Endothelial cell of umbilical vein (primary cell): ENCODE measurements at regions not wholly inside any gene's neighbourhood (a gene's known extent, or its start where the extent isn't known, plus 50 kb on each side); places are given as distances from the start of the nearest gene placed in this dataset.

ENCODE experiments used
- BruUV-seq: library from RNA; stranded (reverse); fragments of 400-500 nt; replicated peaks from 2 replicates; lab custom pipeline; 2021; lab: Mats Ljungman, UMichigan
- CTCF ChIA-PET: fragments of 300-600, 350-600 bp; sonication (Branson Sonifier 250); formaldehyde crosslinking; loops from one replicate; lab custom pipeline; 2021; ENCODE audit warnings: antibody characterized with exemption, inconsistent platforms; lab: Charles Lee
- POLR2A ChIA-PET: fragments of 300-600, 350-600 bp; sonication (Branson Sonifier 250); formaldehyde crosslinking; loops from one replicate; lab custom pipeline; 2021; ENCODE audit warnings: antibody characterized with exemption, inconsistent platforms; lab: Charles Lee
- DNase-seq: peaks from one replicate; pipeline ENCODE4 v3.0.0-alpha.2; 2011; ENCODE audit warnings: low read depth, low spot score
- FAIRE-seq: peaks from 2 replicates; lab custom pipeline; 2011; peaks lifted over from hg19 to GRCh38; lab: Jason Lieb, UNC
- H2AFZ ChIP-seq: 2 replicates; pipeline ENCODE4 v1.6.0; 2012; ENCODE audit warnings: low read depth, low read length, control low read depth, inconsistent platforms
- H3K27ac ChIP-seq: 2 replicates; pipeline ENCODE4 v1.5.1; 2011; ENCODE audit warnings: low read depth, mild to moderate bottlenecking, control low read depth, low read length, moderate library complexity; ENCODE audit not compliant: insufficient read depth
- H3K27me3 ChIP-seq, 2 experiments: 2 replicates each; pipeline versions ENCODE4 v1.6.0 to v1.6.1; 2011; ENCODE audit warnings: low read length in 2 of 2, mixed read lengths in 1 of 2; ENCODE audit not compliant: control insufficient read depth in 2 of 2, insufficient read depth in 2 of 2
- H3K36me3 ChIP-seq, 2 experiments: 2 replicates in 1 of 2; 3 replicates in 1 of 2; pipeline ENCODE4 v1.5.1; 2011; ENCODE audit warnings: low read length in 2 of 2, mild to moderate bottlenecking in 1 of 2, moderate library complexity in 1 of 2; ENCODE audit not compliant: control insufficient read depth in 2 of 2, insufficient read depth in 2 of 2; ENCODE audit errors: extremely low read depth in 1 of 2
- H3K4me1 ChIP-seq: 3 replicates; pipeline ENCODE4 v1.5.1; 2011; ENCODE audit warnings: mild to moderate bottlenecking, low read length; ENCODE audit not compliant: control insufficient read depth, insufficient read depth; ENCODE audit errors: extremely low read depth
- H3K4me2 ChIP-seq: 2 replicates; pipeline ENCODE4 v1.6.1; 2011; ENCODE audit warnings: low read length, control low read depth, mixed read lengths; ENCODE audit not compliant: insufficient read depth
- H3K4me3 ChIP-seq, 3 experiments: fragments of 200-600 bp in 1 of 3; sonication (generic), shearing (Covaris generic) in 1 of 3; replicated peaks in 1 of 3; 2 replicates each; pipeline ENCODE4 v1.5.1; 2011 to 2016; ENCODE audit warnings: control low read depth in 3 of 3, low read length in 3 of 3, mild to moderate bottlenecking in 2 of 3, inconsistent platforms in 1 of 3, low read depth in 1 of 3, moderate library complexity in 1 of 3; ENCODE audit not compliant: insufficient read depth in 1 of 3
- H3K79me2 ChIP-seq: 2 replicates; pipeline ENCODE4 v1.6.0; 2012; ENCODE audit warnings: low read length, inconsistent platforms; ENCODE audit not compliant: control insufficient read depth, insufficient read depth
- H3K9ac ChIP-seq: replicated peaks from 2 replicates; pipeline ENCODE3; 2011; ENCODE audit warnings: low read length, control low read depth; ENCODE audit not compliant: insufficient read depth; ENCODE audit errors: extremely low read depth
- H3K9me1 ChIP-seq: replicated peaks from 3 replicates; pipeline ENCODE4 v1.6.0; 2011; ENCODE audit warnings: mild to moderate bottlenecking, low read length; ENCODE audit not compliant: control insufficient read depth, insufficient read depth; ENCODE audit errors: extremely low read depth
- H3K9me3 ChIP-seq: replicated peaks from 2 replicates; pipeline ENCODE4 v1.5.1; 2012; ENCODE audit warnings: low read length, inconsistent platforms; ENCODE audit not compliant: control insufficient read depth, insufficient read depth
- H4K20me1 ChIP-seq: replicated peaks from 2 replicates; pipeline ENCODE3; 2011; ENCODE audit warnings: mild to moderate bottlenecking, low read length; ENCODE audit not compliant: control insufficient read depth, insufficient read depth; ENCODE audit errors: extremely low read depth
- GATA2 ChIP-seq: IDR thresholded peaks from 2 replicates; pipeline ENCODE4 v1.7.0; 2011; ENCODE audit warnings: low read depth, mild to moderate bottlenecking, moderate library complexity, mixed read lengths, low read length; ENCODE audit not compliant: insufficient read length, insufficient read depth
- JUN ChIP-seq: IDR thresholded peaks from 2 replicates; pipeline ENCODE4 v1.6.1; 2011; ENCODE audit warnings: borderline replicate concordance, low read depth; ENCODE audit not compliant: insufficient read length, insufficient read depth
- POLR2A ChIP-seq: IDR thresholded peaks from 2 replicates; pipeline ENCODE4 v1.6.1; 2012; ENCODE audit warnings: low read depth, mild to moderate bottlenecking, control low read depth, low read length
- POLR2AphosphoS5 ChIP-seq: IDR thresholded peaks from 2 replicates; pipeline ENCODE4 v1.6.1; 2012; ENCODE audit warnings: low read depth, mild to moderate bottlenecking, control low read depth, low read length, moderate library complexity; ENCODE audit not compliant: insufficient read depth
- dilution Hi-C: fragments of 300-500 bp; cut with MboI; formaldehyde crosslinking; loops from one replicate; pipeline ENCODE4 v1.15.0; 2019; ENCODE audit warnings: low sequenced_read_pairs; ENCODE audit not compliant: extremely low pct_ligation_motif_present
- intact Hi-C: fragments of 100-400 bp; cut with micrococcal nuclease; formaldehyde crosslinking; loops from one replicate; pipeline ENCODE4 v1.10.0; 2022
- TF ChIP-seq, protein P1 (sequence below), 2 donors: IDR thresholded peaks; 1 replicate in 1 of 2; 2 replicates in 1 of 2; pipeline ENCODE4 v1.5.1; 2011; ENCODE audit warnings: low read length in 2 of 2, mild to moderate bottlenecking in 2 of 2, moderate library complexity in 2 of 2, control low read depth in 1 of 2, inconsistent platforms in 1 of 2, low read depth in 1 of 2; ENCODE audit not compliant: insufficient read depth in 1 of 2; ENCODE audit errors: extremely low read depth in 1 of 2
- TF ChIP-seq, protein P2 (sequence below): IDR thresholded peaks from 2 replicates; pipeline ENCODE4 v1.6.1; 2011; ENCODE audit not compliant: insufficient read depth, insufficient read length

DNA sequence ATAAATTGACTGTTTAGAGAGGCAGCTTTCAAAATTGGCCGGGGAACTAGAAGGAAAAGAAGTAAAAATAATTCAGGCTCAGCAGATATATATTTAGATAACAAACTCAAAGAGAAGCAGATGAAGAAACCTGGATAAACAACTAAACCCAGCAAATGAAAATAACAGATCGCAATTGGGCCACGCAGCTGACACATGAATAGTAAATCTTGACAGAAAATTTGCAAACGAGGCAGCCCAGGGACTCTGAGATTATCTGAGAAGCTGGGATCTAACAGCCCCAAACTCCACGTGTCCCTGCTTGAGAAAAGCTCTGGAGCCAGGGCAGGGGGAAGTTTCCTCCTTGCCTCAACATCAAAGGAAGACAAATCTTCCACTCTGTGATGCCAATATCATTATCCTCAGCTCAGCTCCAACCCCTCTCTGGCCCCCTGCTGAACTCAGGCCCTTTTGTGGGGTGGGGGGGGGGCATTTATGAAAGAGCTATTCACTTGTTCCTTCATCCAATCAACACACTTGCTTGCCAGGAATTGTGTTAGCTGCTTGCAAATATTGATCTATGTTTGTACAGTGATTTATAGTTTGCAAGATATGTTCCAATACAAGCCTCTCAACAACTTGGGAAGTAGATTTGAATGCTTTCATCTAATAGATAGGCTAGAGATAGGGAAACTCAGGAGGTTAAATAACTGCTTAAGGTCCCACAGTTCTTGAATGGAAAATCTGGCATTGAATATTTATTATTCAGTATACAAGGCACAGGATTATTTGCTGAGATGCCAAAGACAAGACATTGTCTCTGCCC, 72.5 kb upstream of the C11orf87 start:
- H3K4me2 ChIP-seq, result no peak overlapping the region
- FAIRE-seq (no peak), DNase-seq (no peak)
- no peak overlapping the region for H3K4me3 ChIP-seq
- no peaks in the 10 kb centered on the region for H3K4me1 ChIP-seq
- ChIA-PET CTCF (no interaction called here), POLR2A (no interaction called here)
- TF ChIP-seq JUN (no peak), POLR2AphosphoS5 (no peak), POLR2A (no peak), GATA2 (no peak)
- TF ChIP-seq, protein P1, sequence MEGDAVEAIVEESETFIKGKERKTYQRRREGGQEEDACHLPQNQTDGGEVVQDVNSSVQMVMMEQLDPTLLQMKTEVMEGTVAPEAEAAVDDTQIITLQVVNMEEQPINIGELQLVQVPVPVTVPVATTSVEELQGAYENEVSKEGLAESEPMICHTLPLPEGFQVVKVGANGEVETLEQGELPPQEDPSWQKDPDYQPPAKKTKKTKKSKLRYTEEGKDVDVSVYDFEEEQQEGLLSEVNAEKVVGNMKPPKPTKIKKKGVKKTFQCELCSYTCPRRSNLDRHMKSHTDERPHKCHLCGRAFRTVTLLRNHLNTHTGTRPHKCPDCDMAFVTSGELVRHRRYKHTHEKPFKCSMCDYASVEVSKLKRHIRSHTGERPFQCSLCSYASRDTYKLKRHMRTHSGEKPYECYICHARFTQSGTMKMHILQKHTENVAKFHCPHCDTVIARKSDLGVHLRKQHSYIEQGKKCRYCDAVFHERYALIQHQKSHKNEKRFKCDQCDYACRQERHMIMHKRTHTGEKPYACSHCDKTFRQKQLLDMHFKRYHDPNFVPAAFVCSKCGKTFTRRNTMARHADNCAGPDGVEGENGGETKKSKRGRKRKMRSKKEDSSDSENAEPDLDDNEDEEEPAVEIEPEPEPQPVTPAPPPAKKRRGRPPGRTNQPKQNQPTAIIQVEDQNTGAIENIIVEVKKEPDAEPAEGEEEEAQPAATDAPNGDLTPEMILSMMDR (IDR thresholded peaks at IDR 0.05; ENCODE audit: extremely low read depth in 1 of 2, insufficient read depth in 1 of 2, low read depth in 1 of 2, low read length in 2 of 2), result no peak
- TF ChIP-seq, protein P2, sequence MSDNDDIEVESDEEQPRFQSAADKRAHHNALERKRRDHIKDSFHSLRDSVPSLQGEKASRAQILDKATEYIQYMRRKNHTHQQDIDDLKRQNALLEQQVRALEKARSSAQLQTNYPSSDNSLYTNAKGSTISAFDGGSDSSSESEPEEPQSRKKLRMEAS, result no peak
- no peaks in the 10 kb centered on the region for H3K79me2 ChIP-seq
- no peaks in the 10 kb centered on the region for H3K9me1 ChIP-seq
- H3K9me3 ChIP-seq, result no peaks in the 10 kb centered on the region
- dilution Hi-C loops, result no loop called here
- H3K36me3 ChIP-seq, result no peaks in the 10 kb centered on the region
- H3K27ac ChIP-seq, result no peak overlapping the region
- intact Hi-C loops, result no loop called here
- H2AFZ ChIP-seq, result no peak overlapping the region
- BruUV-seq, result no TSS peak
- H3K27me3 ChIP-seq, result no peaks in the 10 kb centered on the region
- no peaks in the 10 kb centered on the region for H4K20me1 ChIP-seq
- H3K9ac ChIP-seq, result no peak overlapping the region
